Gastrocnemius medialis (tissue), 4 donors: ENCODE measurements at regions not wholly inside any gene's neighbourhood (a gene's known extent, or its start where the extent isn't known, plus 50 kb on each side); places are given as distances from the start of the nearest gene placed in this dataset.

ENCODE experiments used
- ATAC-seq, 2 donors: fragments of 150-250 bp; one replicate each; pipeline ENCODE4 v1.9.1; 2016
- DNase-seq, 2 donors: peaks; one replicate each; pipeline ENCODE4 v3.0.0-alpha.2; 2019
- H3K27ac ChIP-seq, 4 donors: fragments of 200-600 bp; sonication (generic); 1 replicate in 1 of 4; 2 replicates in 3 of 4; pipeline ENCODE4 v1.5.1; 2016 to 2018; ENCODE audit warnings: mild to moderate bottlenecking in 2 of 4, moderate library complexity in 1 of 4
- H3K27me3 ChIP-seq, 3 donors: fragments of 200-600 bp; sonication (generic) in 2 of 3; 1 replicate in 1 of 3; 2 replicates in 2 of 3; pipeline versions ENCODE4 v1.5.1 to v1.6.0; 2016 to 2019; ENCODE audit warnings: mild to moderate bottlenecking in 1 of 3, moderate library complexity in 1 of 3
- H3K36me3 ChIP-seq, 2 donors: fragments of 200-600 bp; sonication (generic) in 1 of 2; one replicate each; pipeline ENCODE4 v1.5.1; 2017 to 2018
- H3K4me1 ChIP-seq, 2 donors: fragments of 200-600 bp; sonication (generic) in 1 of 2; one replicate each; pipeline ENCODE4 v1.5.1; 2016 to 2017; ENCODE audit warnings: mild to moderate bottlenecking in 2 of 2
- H3K4me3 ChIP-seq, 4 donors: fragments of 200-600 bp; sonication (generic) in 3 of 4; 1 replicate in 1 of 4; 2 replicates in 3 of 4; pipeline ENCODE4 v1.5.1; 2016 to 2019; ENCODE audit warnings: mild to moderate bottlenecking in 2 of 4
- H3K9me3 ChIP-seq, 3 donors: fragments of 200-600 bp; sonication (generic) in 2 of 3; 1 replicate in 1 of 3; 2 replicates in 2 of 3; pipeline ENCODE4 v1.5.1; 2016 to 2019
- CTCF ChIP-seq, 5 experiments: fragments of 450-650 bp in 3 of 5; fragments of 200-600 bp in 2 of 5; sonication (generic) in 2 of 5; IDR thresholded peaks in 4 of 5; conservative IDR thresholded peaks in 1 of 5; 1 replicate in 4 of 5; 2 replicates in 1 of 5; pipeline ENCODE4 v1.5.1; 2016 to 2019; ENCODE audit warnings: antibody characterized with exemption in 5 of 5, mild to moderate bottlenecking in 3 of 5, moderate library complexity in 3 of 5
- POLR2A ChIP-seq, 2 donors: fragments of 450-650 bp; IDR thresholded peaks; one replicate each; pipeline ENCODE4 v1.6.1; 2017; ENCODE audit warnings: antibody characterized with exemption in 2 of 2, mild to moderate bottlenecking in 2 of 2, moderate library complexity in 2 of 2
- in situ Hi-C, 4 donors: fragments of 200-750 bp; cut with MboI; loops; one replicate each; pipeline versions ENCODE4 v1.15.0 to v1.8.0; 2017; ENCODE audit warnings: low sequenced_read_pairs in 4 of 4
- intact Hi-C: fragments of 100-400 bp; cut with DNase I; formaldehyde crosslinking; loops from one replicate; pipeline ENCODE4 v1.15.1; 2023; ENCODE audit warnings: low total_unique reads

DNA sequence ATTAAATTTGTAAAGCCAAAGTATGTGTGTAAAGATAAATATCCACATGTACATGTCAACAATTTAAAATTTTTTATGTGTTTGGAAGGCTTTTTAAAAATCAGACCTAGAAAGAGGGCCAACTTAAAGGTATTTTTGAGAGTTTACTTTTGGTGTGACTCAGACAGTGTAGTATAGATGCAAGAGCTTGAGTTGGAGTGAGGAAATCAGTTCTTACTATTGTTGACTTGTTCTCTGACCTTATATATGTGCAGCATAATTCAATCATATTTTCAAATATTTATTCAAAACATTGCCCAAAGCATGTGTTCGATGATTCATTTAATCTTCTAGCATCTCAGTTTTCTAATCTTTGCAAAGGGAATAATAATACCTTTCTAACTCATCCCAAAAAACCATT is 243.7 kb upstream of the PRKCQ start:
- DNase-seq (no peak), ATAC-seq (no peak)
- no peak overlapping the region for H3K27ac ChIP-seq
- no peaks in the 10 kb centered on the region for H3K36me3 ChIP-seq
- TF ChIP-seq CTCF (IDR thresholded peaks at IDR 0.05 in 4 of 5, conservative IDR thresholded peaks at IDR 0.05 in 1 of 5) = no peak
- no peak for TF ChIP-seq POLR2A (IDR thresholded peaks at IDR 0.05)
- in situ Hi-C loops (no loop called here), intact Hi-C loops (no loop called here)
- no peaks in the 10 kb centered on the region for H3K27me3 ChIP-seq
- no peaks in the 10 kb centered on the region for H3K9me3 ChIP-seq
- H3K4me1 ChIP-seq = no peaks in the 10 kb centered on the region
- no peak overlapping the region for H3K4me3 ChIP-seq

DNA sequence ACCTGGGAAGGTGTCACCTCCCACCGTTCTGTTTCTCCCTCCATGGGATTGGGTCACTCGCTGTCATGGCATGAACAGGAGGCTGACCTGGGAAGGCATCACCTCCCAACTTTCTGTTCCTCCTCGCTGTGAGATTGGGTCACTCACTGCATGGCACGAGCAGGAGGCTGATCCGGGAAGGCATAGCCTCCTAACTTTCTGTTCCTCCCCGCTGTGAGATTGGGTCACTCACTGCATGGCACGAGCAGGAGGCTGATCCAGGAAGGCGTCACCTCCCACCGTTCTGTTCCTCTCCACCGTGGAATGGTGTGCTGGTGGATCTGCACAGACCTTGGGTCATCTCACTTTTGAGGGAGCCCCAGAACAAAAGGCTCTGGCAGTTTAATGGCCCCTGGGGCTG is 239.2 kb upstream of the PRKCQ start:
- Histone ChIP-seq H3K36me3 (no peaks in the 10 kb centered on the region), H3K27ac (no peak overlapping the region), H3K27me3 (no peaks in the 10 kb centered on the region), H3K4me3 (no peak overlapping the region), H3K4me1 (no peaks in the 10 kb centered on the region), H3K9me3 (no peaks in the 10 kb centered on the region)
- intact Hi-C loops = no loop called here
- no peak for DNase-seq
- no peak for ATAC-seq
- TF ChIP-seq CTCF (IDR thresholded peaks at IDR 0.05 in 4 of 5, conservative IDR thresholded peaks at IDR 0.05 in 1 of 5) (no peak), POLR2A (IDR thresholded peaks at IDR 0.05) (no peak)
- in situ Hi-C loops = loop anchor here in 1 of 4 donors (5.0 kb wide), 1 partner anchor 83 kb away; no protein-coding TSS in a partner anchor

DNA sequence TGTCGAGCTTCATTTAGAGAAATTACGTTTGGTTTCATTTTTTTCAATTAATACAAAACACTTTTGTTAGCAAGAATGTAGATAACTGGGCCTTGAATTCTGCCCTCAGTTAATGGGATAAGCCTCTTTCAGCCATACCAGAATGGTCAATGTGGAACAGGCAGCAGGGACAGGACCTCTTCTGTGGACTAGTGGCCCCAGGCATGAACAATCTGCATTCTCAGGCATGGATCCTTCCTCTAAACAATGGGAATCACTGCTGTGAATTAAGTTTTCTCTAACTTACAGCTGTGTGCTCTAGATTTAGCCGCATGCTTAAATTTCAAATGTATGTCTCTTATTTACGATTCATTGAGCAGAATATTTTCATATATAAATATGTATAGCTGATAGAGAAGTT is 237.7 kb upstream of the PRKCQ start:
- Histone ChIP-seq H3K27ac (no peak overlapping the region), H3K4me3 (no peak overlapping the region), H3K27me3 (no peaks in the 10 kb centered on the region), H3K4me1 (no peaks in the 10 kb centered on the region), H3K9me3 (no peaks in the 10 kb centered on the region), H3K36me3 (no peaks in the 10 kb centered on the region)
- DNase-seq (no peak), ATAC-seq (no peak)
- intact Hi-C loops = no loop called here
- in situ Hi-C loops = loop anchor here in 1 of 4 donors (5.0 kb wide), 1 partner anchor 85 kb away; no protein-coding TSS in a partner anchor
- TF ChIP-seq POLR2A (IDR thresholded peaks at IDR 0.05) = no peak
- TF ChIP-seq CTCF (IDR thresholded peaks at IDR 0.05 in 4 of 5, conservative IDR thresholded peaks at IDR 0.05 in 1 of 5) = no peak

GRCh38 chr10:6815346-6815745 is 235.3 kb upstream of the PRKCQ start:
- in situ Hi-C loops (loop anchor here in 1 of 4 donors (5.0 kb wide), 1 partner anchor 87 kb away; no protein-coding TSS in a partner anchor), intact Hi-C loops (no loop called here)
- H3K4me3 ChIP-seq = no peak overlapping the region
- H3K27me3 ChIP-seq = no peaks in the 10 kb centered on the region
- ATAC-seq = no peak
- H3K9me3 ChIP-seq = no peaks in the 10 kb centered on the region
- H3K36me3 ChIP-seq = no peaks in the 10 kb centered on the region
- DNase-seq = no peak
- no peak for TF ChIP-seq CTCF (IDR thresholded peaks at IDR 0.05 in 4 of 5, conservative IDR thresholded peaks at IDR 0.05 in 1 of 5)
- no peak for TF ChIP-seq POLR2A (IDR thresholded peaks at IDR 0.05)
- no peaks in the 10 kb centered on the region for H3K4me1 ChIP-seq
- no peak overlapping the region for H3K27ac ChIP-seq

- no peaks in the 10 kb centered on the region for H3K27me3 ChIP-seq
- H3K4me3 ChIP-seq = no peak overlapping the region
- H3K4me1 ChIP-seq = no peaks in the 10 kb centered on the region
- no peak overlapping the region for H3K27ac ChIP-seq
- H3K9me3 ChIP-seq = no peaks in the 10 kb centered on the region
- intact Hi-C loops = no loop called here
- in situ Hi-C loops = no loop called here
- ATAC-seq (no peak), DNase-seq (no peak)
- H3K36me3 ChIP-seq = no peaks in the 10 kb centered on the region
- TF ChIP-seq POLR2A (IDR thresholded peaks at IDR 0.05) = no peak
- TF ChIP-seq CTCF (IDR thresholded peaks at IDR 0.05 in 4 of 5, conservative IDR thresholded peaks at IDR 0.05 in 1 of 5) = no peak
Observed at GRCh38 chr10:6813856-6814255, 233.8 kb upstream of the PRKCQ start.
